PC-9 (cell line): ENCODE measurements at regions not wholly inside any gene's neighbourhood (a gene's known extent, or its start where the extent isn't known, plus 50 kb on each side); places are given as distances from the start of the nearest gene placed in this dataset.

Experiments
- BruUV-seq: library from RNA; stranded (reverse); fragments of 400-500 nt; replicated peaks from 2 replicates; lab custom pipeline; 2021; lab: Mats Ljungman, UMichigan
- CTCF ChIA-PET: fragments of 300-600 bp; sonication (Branson Sonifier 250); formaldehyde crosslinking; loops from one replicate; lab custom pipeline; 2022; ENCODE audit warnings: antibody characterized with exemption; lab: Charles Lee
- POLR2A ChIA-PET: fragments of 300-600 bp; sonication (Branson Sonifier 250); formaldehyde crosslinking; loops from one replicate; lab custom pipeline; 2022; ENCODE audit warnings: antibody characterized with exemption; ENCODE audit not compliant: unreplicated experiment; lab: Charles Lee
- DNase-seq, 2 experiments: peaks; one replicate each; pipeline versions ENCODE4 v3.0.0 to v3.0.0-alpha.2; 2015 to 2022; ENCODE audit warnings: mixed read lengths in 1 of 2
- H2AFZ ChIP-seq: fragments of 200-600 bp; sonication (generic); 2 replicates; pipeline ENCODE4 v1.8.1; 2017; ENCODE audit warnings: antibody characterized with exemption
- H3F3A ChIP-seq: fragments of 200-600 bp; sonication (generic); 2 replicates; pipeline ENCODE4 v1.8.1; 2017; ENCODE audit warnings: antibody characterized with exemption, mild to moderate bottlenecking, low read depth; ENCODE audit not compliant: insufficient read depth
- H3K27ac ChIP-seq: fragments of 200-600 bp; sonication (generic); 2 replicates; pipeline ENCODE4 v1.6.1; 2016; ENCODE audit warnings: mixed run types
- H3K27me3 ChIP-seq: fragments of 200-600 bp; sonication (generic); 2 replicates; pipeline ENCODE4 v1.6.1; 2016; ENCODE audit warnings: low read depth, mixed run types; ENCODE audit not compliant: insufficient read depth
- H3K36me3 ChIP-seq: fragments of 200-600 bp; sonication (generic); 2 replicates; pipeline ENCODE4 v1.6.1; 2016; ENCODE audit warnings: low read depth, mixed run types
- H3K4me1 ChIP-seq: fragments of 200-600 bp; sonication (generic); replicated peaks from 2 replicates; pipeline ENCODE4 v1.6.1; 2016; ENCODE audit warnings: mixed run types; ENCODE audit not compliant: insufficient read depth
- H3K4me2 ChIP-seq: fragments of 200-600 bp; sonication (generic); 2 replicates; pipeline ENCODE4 v1.6.1; 2017; ENCODE audit warnings: mixed run types
- H3K4me3 ChIP-seq: fragments of 200-600 bp; sonication (generic); 2 replicates; pipeline ENCODE4 v1.6.1; 2016; ENCODE audit warnings: mixed run types
- H3K79me2 ChIP-seq: fragments of 200-600 bp; sonication (generic); 2 replicates; pipeline ENCODE4 v1.6.1; 2017; ENCODE audit warnings: low read depth, mixed run types
- H3K9me2 ChIP-seq: fragments of 200-600 bp; sonication (generic); 2 replicates; pipeline ENCODE4 v1.8.1; 2017; ENCODE audit warnings: mild to moderate bottlenecking; ENCODE audit not compliant: insufficient read depth
- H3K9me3 ChIP-seq: fragments of 200-600 bp; sonication (generic); 2 replicates; pipeline ENCODE4 v1.8.1; 2016; ENCODE audit warnings: low read depth; ENCODE audit not compliant: insufficient read depth
- H4K20me1 ChIP-seq: fragments of 200-600 bp; sonication (generic); 2 replicates; pipeline ENCODE4 v1.8.1; 2017; ENCODE audit not compliant: insufficient read depth
- CTCF ChIP-seq: fragments of 200-600 bp; sonication (generic); conservative IDR thresholded peaks from 2 replicates; pipeline ENCODE4 v1.6.1; 2017; ENCODE audit warnings: mixed run types, antibody characterized with exemption, mild to moderate bottlenecking, moderate library complexity
- EZH2 ChIP-seq: fragments of 200-600 bp; sonication (generic); IDR thresholded peaks from 2 replicates; pipeline ENCODE4 v1.8.0; 2017; ENCODE audit warnings: antibody characterized with exemption, low read depth
- intact Hi-C: fragments of 100-400 bp; cut with micrococcal nuclease; formaldehyde crosslinking; loops from one replicate; pipeline ENCODE4 v1.10.0; 2022; ENCODE audit not compliant: unreplicated experiment

- no TSS peak for BruUV-seq
- H3K27me3 ChIP-seq: no peaks in the 10 kb centered on the region
- CTCF ChIA-PET: no interaction called here
- no peaks in the 10 kb centered on the region for H3K9me3 ChIP-seq
- H3K9me2 ChIP-seq: no peaks in the 10 kb centered on the region
- H3K4me2 ChIP-seq: no peak overlapping the region
- H3K36me3 ChIP-seq: no peaks in the 10 kb centered on the region
- no peak overlapping the region for H3K27ac ChIP-seq
- no peak overlapping the region for H2AFZ ChIP-seq
- POLR2A ChIA-PET: no interaction called here
- no peaks in the 10 kb centered on the region for H3F3A ChIP-seq
- TF ChIP-seq EZH2: no peak
- no peak for TF ChIP-seq CTCF
- no peak for DNase-seq
- intact Hi-C loops: no loop called here
- no peaks in the 10 kb centered on the region for H4K20me1 ChIP-seq
- no peaks in the 10 kb centered on the region for H3K79me2 ChIP-seq
- no peaks in the 10 kb centered on the region for H3K4me1 ChIP-seq
- no peak overlapping the region for H3K4me3 ChIP-seq
Observed at GRCh38 chr12:98090731-98091130, 424.7 kb upstream of the TMPO start.

- H3K27me3 ChIP-seq: no peaks in the 10 kb centered on the region
- no peak overlapping the region for H3K4me3 ChIP-seq
- TF ChIP-seq CTCF: no peak
- TF ChIP-seq EZH2: no peak
- intact Hi-C loops: no loop called here
- H3K4me1 ChIP-seq: no peaks in the 10 kb centered on the region
- CTCF ChIA-PET: no interaction called here
- no peak for DNase-seq
- no peak overlapping the region for H3K27ac ChIP-seq
- no peaks in the 10 kb centered on the region for H3K9me3 ChIP-seq
- BruUV-seq: no TSS peak
- H3K79me2 ChIP-seq: no peaks in the 10 kb centered on the region
- no peak overlapping the region for H3K4me2 ChIP-seq
- POLR2A ChIA-PET: no interaction called here
- no peaks in the 10 kb centered on the region for H3F3A ChIP-seq
- H4K20me1 ChIP-seq: no peaks in the 10 kb centered on the region
- H3K9me2 ChIP-seq: no peaks in the 10 kb centered on the region
- no peak overlapping the region for H2AFZ ChIP-seq
- no peaks in the 10 kb centered on the region for H3K36me3 ChIP-seq
Observed at GRCh38 chr12:98096436-98096835, 419.0 kb upstream of the TMPO start.

- no peak overlapping the region for H3K4me3 ChIP-seq
- no peak overlapping the region for H3K4me2 ChIP-seq
- BruUV-seq: no TSS peak
- DNase-seq: no peak
- H3K27ac ChIP-seq: no peak overlapping the region
- no peaks in the 10 kb centered on the region for H3K36me3 ChIP-seq
- ChIA-PET POLR2A (no interaction called here), CTCF (no interaction called here)
- no peaks in the 10 kb centered on the region for H3K27me3 ChIP-seq
- H2AFZ ChIP-seq: no peak overlapping the region
- TF ChIP-seq EZH2 (no peak), CTCF (no peak)
- no peaks in the 10 kb centered on the region for H3K4me1 ChIP-seq
- intact Hi-C loops: no loop called here
- H3F3A ChIP-seq: no peaks in the 10 kb centered on the region
- H4K20me1 ChIP-seq: no peaks in the 10 kb centered on the region
- no peaks in the 10 kb centered on the region for H3K9me3 ChIP-seq
- no peaks in the 10 kb centered on the region for H3K79me2 ChIP-seq
- H3K9me2 ChIP-seq: no peaks in the 10 kb centered on the region
Observed at GRCh38 chr12:98106031-98106683, 409.2 kb upstream of the TMPO start.
